HFF-Myc (cell line): ENCODE measurements at regions not wholly inside any gene's neighbourhood (a gene's known extent, or its start where the extent isn't known, plus 50 kb on each side); places are given as distances from the start of the nearest gene placed in this dataset.
"Not testable (repeated sequence)": the region's sequence is repeated elsewhere in the genome, so short reads cannot be mapped to it uniquely, and the experiment has no call there.

Experiments
- DNase-seq: peaks from one replicate; pipeline ENCODE4 v3.0.0-alpha.2; 2011; ENCODE audit warnings: low read depth; ENCODE audit errors: extremely low read depth
- H3K4me3 ChIP-seq: replicated peaks from 2 replicates; pipeline ENCODE4 v1.5.1; 2011; ENCODE audit warnings: low read depth, mild to moderate bottlenecking, control low read depth, low read length
- CTCF ChIP-seq: IDR thresholded peaks from 2 replicates; pipeline ENCODE4 v1.5.1; 2012; ENCODE audit warnings: mild to moderate bottlenecking, low read depth, low read length, control low read depth; ENCODE audit errors: missing control alignments

- H3K4me3 ChIP-seq, result peak overlapping the region; percentile 28
- no peak for TF ChIP-seq CTCF
- DNase-seq, result no peak
Observed at GRCh38 chr9:109640580-109641371, 139.2 kb upstream of the PALM2AKAP2 start.

- no peak for TF ChIP-seq CTCF
- no peak for DNase-seq
- H3K4me3 ChIP-seq, result no peak overlapping the region
Observed at GRCh38 chr9:109641372-109641659, 138.7 kb upstream of the PALM2AKAP2 start.

- TF ChIP-seq CTCF, result no peak
- H3K4me3 ChIP-seq, result no peak overlapping the region
- DNase-seq, result no peak
Observed at GRCh38 chr9:109652112-109652511, 127.9 kb upstream of the PALM2AKAP2 start.

GRCh38 chr9:109652971-109653370, 127.0 kb upstream of the PALM2AKAP2 start:
- no peak overlapping the region for H3K4me3 ChIP-seq

GRCh38 chr9:109653470-109653869, 126.5 kb upstream of the PALM2AKAP2 start:
- H3K4me3 ChIP-seq, result no peak overlapping the region
- no peak for TF ChIP-seq CTCF
- no peak for DNase-seq

More at GRCh38 chr9:109652971-109653370, 127.0 kb upstream of the PALM2AKAP2 start:
- peak; percentile 41 for TF ChIP-seq CTCF
- no peak for DNase-seq

GRCh38 chr9:109663978-109664377, 116.0 kb upstream of the PALM2AKAP2 start:
- DNase-seq, H3K4me3 ChIP-seq: not testable (repeated sequence)

GRCh38 chr9:109665736-109666135, 114.3 kb upstream of the PALM2AKAP2 start:
- H3K4me3 ChIP-seq, DNase-seq: not testable (repeated sequence)

- no peak for TF ChIP-seq CTCF
- DNase-seq, result no peak
- H3K4me3 ChIP-seq, result no peak overlapping the region
Observed at GRCh38 chr9:109681301-109681700, 98.7 kb upstream of the PALM2AKAP2 start.
